GM12801 (cell line): ENCODE measurements at regions not wholly inside any gene's neighbourhood (a gene's known extent, or its start where the extent isn't known, plus 50 kb on each side); places are given as distances from the start of the nearest gene placed in this dataset.

Experiments
- CTCF ChIP-seq: IDR thresholded peaks from one replicate; pipeline ENCODE4 v1.5.1; 2011; ENCODE audit warnings: control low read depth; ENCODE audit not compliant: insufficient read length; ENCODE audit errors: extremely low read depth

GRCh38 chr13:106318941-106319411 lies 216.5 kb downstream of the EFNB2 start:
- no peak for TF ChIP-seq CTCF

- no peak for TF ChIP-seq CTCF
Observed at GRCh38 chr13:106314417-106314816, 221.0 kb downstream of the EFNB2 start.

- no peak for TF ChIP-seq CTCF
Observed at GRCh38 chr13:106311004-106311403, 224.5 kb downstream of the EFNB2 start.

GRCh38 chr13:106310291-106310865 lies 225.1 kb downstream of the EFNB2 start:
- TF ChIP-seq CTCF = no peak

GRCh38 chr13:106306748-106307277 lies 228.6 kb downstream of the EFNB2 start:
- TF ChIP-seq CTCF = no peak

GRCh38 chr13:106302843-106303242 lies 232.6 kb downstream of the EFNB2 start:
- no peak for TF ChIP-seq CTCF

- TF ChIP-seq CTCF = no peak
Observed at GRCh38 chr13:106302011-106302410, 233.5 kb downstream of the EFNB2 start.
